ENCODE measurements at regions not wholly inside any gene's neighbourhood (a gene's known extent, or its start where the extent isn't known, plus 50 kb on each side); places are given as distances from the start of the nearest gene placed in this dataset.

DNA sequence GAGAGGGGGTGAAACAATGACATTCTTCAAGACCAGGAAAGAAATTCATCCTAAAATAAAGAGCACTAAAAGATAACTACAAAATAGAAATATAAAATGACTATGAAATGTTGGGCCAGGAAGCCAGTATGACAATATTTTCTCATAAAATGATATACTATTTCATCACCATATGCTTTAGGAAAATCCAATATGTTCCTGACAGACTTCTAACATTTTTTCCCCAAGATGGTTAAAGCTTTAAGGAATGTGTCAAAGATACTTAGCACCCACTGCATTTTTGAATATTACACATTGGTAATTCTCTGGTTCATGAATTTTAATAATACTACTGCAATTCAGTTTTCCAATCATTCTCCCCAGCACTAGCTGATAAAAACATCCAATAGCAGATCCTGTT, 87.7 kb upstream of the PLEKHG7 start:
- Histone ChIP-seq H3K9me3 (no peaks in the 10 kb centered on the region), H3K27me3 (ENCODE audit: low read depth) (no peaks in the 10 kb centered on the region), H3K4me1 (peaks cover 6% of the 10 kb centered on the region), H3K27ac (no peak overlapping the region), H3K36me3 (no peaks in the 10 kb centered on the region), H3K4me3 (no peak overlapping the region)
- intact Hi-C loops (cut with DNase I), result no loop called here
- TF ChIP-seq, protein P1, sequence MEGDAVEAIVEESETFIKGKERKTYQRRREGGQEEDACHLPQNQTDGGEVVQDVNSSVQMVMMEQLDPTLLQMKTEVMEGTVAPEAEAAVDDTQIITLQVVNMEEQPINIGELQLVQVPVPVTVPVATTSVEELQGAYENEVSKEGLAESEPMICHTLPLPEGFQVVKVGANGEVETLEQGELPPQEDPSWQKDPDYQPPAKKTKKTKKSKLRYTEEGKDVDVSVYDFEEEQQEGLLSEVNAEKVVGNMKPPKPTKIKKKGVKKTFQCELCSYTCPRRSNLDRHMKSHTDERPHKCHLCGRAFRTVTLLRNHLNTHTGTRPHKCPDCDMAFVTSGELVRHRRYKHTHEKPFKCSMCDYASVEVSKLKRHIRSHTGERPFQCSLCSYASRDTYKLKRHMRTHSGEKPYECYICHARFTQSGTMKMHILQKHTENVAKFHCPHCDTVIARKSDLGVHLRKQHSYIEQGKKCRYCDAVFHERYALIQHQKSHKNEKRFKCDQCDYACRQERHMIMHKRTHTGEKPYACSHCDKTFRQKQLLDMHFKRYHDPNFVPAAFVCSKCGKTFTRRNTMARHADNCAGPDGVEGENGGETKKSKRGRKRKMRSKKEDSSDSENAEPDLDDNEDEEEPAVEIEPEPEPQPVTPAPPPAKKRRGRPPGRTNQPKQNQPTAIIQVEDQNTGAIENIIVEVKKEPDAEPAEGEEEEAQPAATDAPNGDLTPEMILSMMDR (IDR thresholded peaks at IDR 0.05), result no peak
- DNase-seq (no peak), ATAC-seq (no peak)

DNA sequence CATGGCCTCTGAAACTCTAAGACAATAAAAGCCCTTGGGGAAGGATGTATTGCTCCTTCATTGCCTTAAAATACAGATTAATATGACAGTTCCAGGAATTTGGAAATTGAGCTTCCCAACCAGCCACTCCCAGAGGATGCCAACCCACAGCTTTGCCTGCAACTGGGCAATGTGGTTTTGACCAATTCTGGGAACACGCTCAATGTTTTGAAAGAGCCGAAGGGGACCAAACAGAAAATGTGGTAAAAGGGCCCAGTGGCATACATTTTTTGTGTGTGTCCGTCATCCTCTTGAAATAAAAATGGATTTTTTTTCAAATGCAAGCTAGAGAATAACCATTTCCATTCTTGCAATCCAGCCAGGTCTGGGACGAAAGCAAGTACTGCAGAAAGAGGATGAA, 88.3 kb upstream of the PLEKHG7 start:
- peaks cover under 1% of the 10 kb centered on the region for H3K4me1 ChIP-seq
- no peaks in the 10 kb centered on the region for H3K36me3 ChIP-seq
- no peaks in the 10 kb centered on the region for H3K9me3 ChIP-seq
- no peak for DNase-seq
- intact Hi-C loops (cut with DNase I), result no loop called here
- ATAC-seq, result no peak
- no peak overlapping the region for H3K4me3 ChIP-seq
- no peaks in the 10 kb centered on the region for H3K27me3 ChIP-seq (ENCODE audit: low read depth)
- TF ChIP-seq, protein P1 (IDR thresholded peaks at IDR 0.05), result no peak
- no peak overlapping the region for H3K27ac ChIP-seq

DNA sequence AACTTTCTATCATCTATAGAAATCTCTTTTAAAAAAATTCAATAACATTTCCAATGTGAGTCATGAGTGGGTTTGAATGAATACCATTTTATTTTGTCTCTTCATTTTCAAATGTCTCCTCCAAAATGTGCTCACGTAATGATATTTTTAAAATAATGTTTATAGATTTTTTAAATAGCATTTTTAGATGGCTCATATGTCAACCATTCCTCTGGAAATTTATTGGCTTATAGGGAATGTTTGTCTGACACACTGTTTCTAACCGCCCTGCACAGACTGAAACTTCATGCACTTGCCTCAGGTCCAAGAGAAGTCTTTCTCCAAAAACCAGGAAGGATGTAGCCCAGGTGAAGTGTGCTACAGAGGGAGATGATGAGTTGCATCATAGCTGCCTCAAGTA, 88.8 kb upstream of the PLEKHG7 start:
- intact Hi-C loops (cut with DNase I), result no loop called here
- H3K27ac ChIP-seq, result no peak overlapping the region
- ATAC-seq, result no peak

DNA sequence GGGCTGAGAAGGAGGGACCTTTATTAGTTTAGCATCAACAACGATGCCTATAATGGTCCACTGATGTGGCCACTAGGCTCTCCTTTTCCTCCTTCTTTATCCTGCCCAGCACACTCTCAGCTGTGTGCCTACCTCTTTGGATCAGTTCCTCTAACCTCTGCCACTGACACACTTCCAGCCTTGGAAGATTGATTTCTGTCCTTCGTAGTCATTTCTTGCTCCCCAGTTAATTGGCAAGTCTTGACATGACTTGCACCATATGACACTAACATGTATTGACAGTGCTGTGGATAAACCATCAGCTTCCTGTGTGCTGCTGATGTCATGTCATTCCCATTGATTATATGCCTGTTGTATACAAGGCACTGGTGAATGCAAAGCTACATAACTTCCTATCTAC, 90.2 kb upstream of the PLEKHG7 start:
- no peak overlapping the region for H3K27ac ChIP-seq
- no peaks in the 10 kb centered on the region for H3K27me3 ChIP-seq (ENCODE audit: low read depth)
- DNase-seq, result no peak
- H3K9me3 ChIP-seq, result no peaks in the 10 kb centered on the region
- ATAC-seq, result no peak
- no peak overlapping the region for H3K4me3 ChIP-seq
- peaks cover 6% of the 10 kb centered on the region for H3K4me1 ChIP-seq
- no peaks in the 10 kb centered on the region for H3K36me3 ChIP-seq
- TF ChIP-seq, protein P1 (IDR thresholded peaks at IDR 0.05), result no peak
- intact Hi-C loops (cut with DNase I), result no loop called here

More for the DNA sequence above, 88.8 kb upstream of the PLEKHG7 start:
- Histone ChIP-seq H3K9me3 (no peaks in the 10 kb centered on the region), H3K36me3 (no peaks in the 10 kb centered on the region), H3K27me3 (ENCODE audit: low read depth) (no peaks in the 10 kb centered on the region), H3K4me3 (no peak overlapping the region), H3K4me1 (no peaks in the 10 kb centered on the region)
- TF ChIP-seq, protein P1 (IDR thresholded peaks at IDR 0.05), result no peak
- DNase-seq, result no peak

DNA sequence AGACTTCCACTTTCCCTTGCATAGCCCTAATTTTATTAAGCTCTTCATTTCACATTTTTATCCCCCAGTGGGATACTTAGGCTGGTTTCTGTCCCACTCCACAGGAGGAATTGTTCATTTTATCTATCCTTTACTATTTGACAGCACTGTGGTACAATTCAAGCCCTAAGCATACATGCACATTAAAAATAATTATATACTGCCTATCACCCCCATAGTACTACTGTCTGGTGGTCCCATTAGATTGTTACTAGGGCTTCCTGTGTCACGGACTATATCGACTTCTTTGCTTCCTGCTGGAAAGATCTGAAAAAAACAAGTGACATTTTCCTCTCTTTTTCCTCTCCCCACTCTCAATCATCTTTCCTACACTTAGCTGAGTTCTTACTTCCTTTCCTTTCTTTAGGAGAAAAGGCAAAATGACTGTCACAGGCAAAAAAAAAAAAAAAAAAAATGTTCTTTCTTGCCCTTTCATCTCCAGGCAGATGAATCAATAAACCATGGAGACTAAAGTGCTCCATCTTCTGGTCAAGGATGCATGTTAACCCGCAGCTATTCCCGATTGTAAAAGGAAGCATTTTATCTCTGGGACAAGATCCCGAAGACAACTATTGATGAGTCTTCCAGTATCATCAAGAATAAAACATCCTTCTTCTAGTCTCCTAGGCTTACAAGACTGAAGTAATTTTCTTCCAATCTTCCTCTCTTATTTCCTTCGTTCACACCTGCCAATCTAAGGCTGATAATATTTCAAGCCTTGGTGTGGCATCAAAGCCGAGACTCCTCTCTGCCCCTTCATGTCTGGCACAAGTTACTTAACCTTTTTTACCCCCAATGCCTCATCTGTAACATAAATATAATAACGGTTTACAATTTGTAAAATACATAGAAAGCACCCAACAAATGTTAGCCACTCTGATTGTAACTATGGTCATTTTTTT, 94.4 kb upstream of the PLEKHG7 start:
- DNase-seq (no peak), ATAC-seq (peak in 1 of 2 donors; percentile 48)
- intact Hi-C loops (cut with DNase I), result no loop called here
- Histone ChIP-seq H3K4me3 (no peak overlapping the region), H3K9me3 (no peaks in the 10 kb centered on the region), H3K4me1 (peaks cover 22% of the 10 kb centered on the region), H3K27ac (no peak overlapping the region), H3K36me3 (no peaks in the 10 kb centered on the region), H3K27me3 (ENCODE audit: low read depth) (no peaks in the 10 kb centered on the region)
- TF ChIP-seq, protein P1 (IDR thresholded peaks at IDR 0.05), result peak; percentile 40

Measured in lower lobe of right lung (tissue), 2 donors.